Loucy (cell line): ENCODE measurements at regions not wholly inside any gene's neighbourhood (a gene's known extent, or its start where the extent isn't known, plus 50 kb on each side); places are given as distances from the start of the nearest gene placed in this dataset.

Experiments
- EZH2phosphoT487 ChIP-seq: fragments of 200-600 bp; IDR thresholded peaks from 2 replicates; pipeline ENCODE4 v1.6.1; 2018; ENCODE audit warnings: antibody characterized with exemption, mild to moderate bottlenecking, moderate library complexity, borderline replicate concordance
- TF ChIP-seq, protein P1 (sequence below): fragments of 200-600 bp; sonication (generic); conservative IDR thresholded peaks from 2 replicates; pipeline ENCODE4 v1.5.1; 2014; ENCODE audit warnings: mild to moderate bottlenecking, antibody characterized with exemption, low read length

DNA sequence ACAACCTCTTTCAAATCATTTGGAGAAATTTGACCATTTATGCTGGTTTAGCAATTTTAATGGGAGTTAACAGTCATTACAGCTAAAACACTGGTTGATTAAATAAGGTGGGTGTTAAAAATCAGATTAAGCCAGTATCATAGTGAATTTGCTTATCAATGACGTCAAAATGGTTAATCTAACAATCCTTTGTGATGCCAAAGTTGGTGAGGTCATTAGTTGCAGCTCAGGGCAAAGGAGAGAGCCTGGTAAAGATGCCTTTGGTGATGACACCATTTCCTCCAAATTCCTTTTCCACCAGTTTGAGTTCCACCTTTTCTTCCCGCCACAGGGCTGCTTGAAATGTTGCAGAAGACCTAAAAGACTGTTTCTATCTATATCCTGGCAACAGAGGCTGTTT, 757.1 kb upstream of the PIK3C3 start:
- TF ChIP-seq, protein P1, sequence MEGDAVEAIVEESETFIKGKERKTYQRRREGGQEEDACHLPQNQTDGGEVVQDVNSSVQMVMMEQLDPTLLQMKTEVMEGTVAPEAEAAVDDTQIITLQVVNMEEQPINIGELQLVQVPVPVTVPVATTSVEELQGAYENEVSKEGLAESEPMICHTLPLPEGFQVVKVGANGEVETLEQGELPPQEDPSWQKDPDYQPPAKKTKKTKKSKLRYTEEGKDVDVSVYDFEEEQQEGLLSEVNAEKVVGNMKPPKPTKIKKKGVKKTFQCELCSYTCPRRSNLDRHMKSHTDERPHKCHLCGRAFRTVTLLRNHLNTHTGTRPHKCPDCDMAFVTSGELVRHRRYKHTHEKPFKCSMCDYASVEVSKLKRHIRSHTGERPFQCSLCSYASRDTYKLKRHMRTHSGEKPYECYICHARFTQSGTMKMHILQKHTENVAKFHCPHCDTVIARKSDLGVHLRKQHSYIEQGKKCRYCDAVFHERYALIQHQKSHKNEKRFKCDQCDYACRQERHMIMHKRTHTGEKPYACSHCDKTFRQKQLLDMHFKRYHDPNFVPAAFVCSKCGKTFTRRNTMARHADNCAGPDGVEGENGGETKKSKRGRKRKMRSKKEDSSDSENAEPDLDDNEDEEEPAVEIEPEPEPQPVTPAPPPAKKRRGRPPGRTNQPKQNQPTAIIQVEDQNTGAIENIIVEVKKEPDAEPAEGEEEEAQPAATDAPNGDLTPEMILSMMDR: no peak
- no peak for TF ChIP-seq EZH2phosphoT487
